ENCODE measurements at regions not wholly inside any gene's neighbourhood (a gene's known extent, or its start where the extent isn't known, plus 50 kb on each side); places are given as distances from the start of the nearest gene placed in this dataset.

DNA sequence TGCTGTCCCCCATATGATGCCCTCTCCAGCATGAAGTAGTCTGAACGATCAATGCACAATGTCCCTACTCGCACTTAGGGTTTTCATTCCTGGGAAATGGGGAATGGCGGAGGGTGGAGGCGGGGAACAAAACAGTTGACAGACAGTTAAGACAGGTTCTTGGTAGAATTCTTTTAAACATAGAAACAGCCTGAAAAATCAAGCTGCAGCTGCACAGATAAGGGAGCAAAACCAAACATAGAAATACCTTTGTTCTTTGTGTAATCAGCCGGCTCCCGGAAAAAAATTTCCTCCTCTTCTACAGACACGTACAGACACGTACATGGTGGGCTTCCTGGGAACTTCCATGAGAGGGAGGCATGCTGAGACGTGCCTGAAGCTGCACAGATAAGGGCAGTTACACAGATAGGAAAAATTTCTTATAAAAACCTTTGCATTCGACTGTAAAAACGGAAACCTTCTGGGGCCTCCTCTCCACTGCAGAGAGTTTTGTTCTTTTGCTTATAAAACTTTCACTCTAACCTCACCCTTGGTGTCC lies 662.4 kb upstream of the PTPRD start:
- no peak for DNase-seq (ENCODE audit: low read depth in 3 of 3, low spot score in 2 of 3)

DNA sequence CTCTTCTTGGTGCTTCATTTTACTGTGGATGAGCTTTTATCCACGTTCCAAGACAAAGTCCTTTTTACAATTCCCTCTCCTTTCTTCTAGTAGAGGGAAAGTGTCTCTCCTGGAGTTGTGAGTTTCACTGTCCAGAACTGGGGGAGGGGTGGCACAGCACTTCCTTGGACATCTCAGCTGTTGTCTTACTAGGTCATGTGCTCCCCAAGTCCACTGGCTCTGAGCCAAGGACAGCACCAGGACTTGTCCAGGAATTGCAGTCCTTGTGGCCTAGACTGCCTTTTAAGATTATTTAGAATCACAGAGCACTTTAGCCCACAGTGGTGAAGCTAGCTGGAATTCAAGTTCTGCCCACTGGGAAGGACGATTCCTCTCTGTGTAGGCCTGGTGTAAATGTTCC lies 700.2 kb upstream of the PTPRD start:
- peak in 1 of 3 donors; percentile 4 for DNase-seq (ENCODE audit: low read depth in 3 of 3, low spot score in 2 of 3)

DNA sequence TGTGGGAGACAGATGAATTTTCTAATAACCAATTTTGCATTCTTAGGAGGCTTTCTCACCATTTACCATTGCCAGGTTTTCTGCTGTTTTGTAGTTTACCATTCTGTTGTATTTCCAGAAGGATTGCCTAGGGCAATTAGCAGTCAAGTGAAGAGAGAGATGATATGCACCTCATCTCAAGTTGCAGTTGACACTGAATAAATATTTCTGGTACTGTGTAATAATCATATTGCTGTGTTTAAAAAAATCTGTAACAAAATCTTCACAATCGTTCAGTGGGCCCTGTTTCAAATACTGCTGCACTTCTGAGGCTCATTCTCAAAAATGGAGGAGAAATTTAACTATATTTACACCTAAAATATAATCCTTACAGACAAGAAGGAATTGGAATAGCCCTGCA lies 706.1 kb upstream of the PTPRD start:
- DNase-seq (ENCODE audit: low read depth in 3 of 3, low spot score in 2 of 3): no peak

DNA sequence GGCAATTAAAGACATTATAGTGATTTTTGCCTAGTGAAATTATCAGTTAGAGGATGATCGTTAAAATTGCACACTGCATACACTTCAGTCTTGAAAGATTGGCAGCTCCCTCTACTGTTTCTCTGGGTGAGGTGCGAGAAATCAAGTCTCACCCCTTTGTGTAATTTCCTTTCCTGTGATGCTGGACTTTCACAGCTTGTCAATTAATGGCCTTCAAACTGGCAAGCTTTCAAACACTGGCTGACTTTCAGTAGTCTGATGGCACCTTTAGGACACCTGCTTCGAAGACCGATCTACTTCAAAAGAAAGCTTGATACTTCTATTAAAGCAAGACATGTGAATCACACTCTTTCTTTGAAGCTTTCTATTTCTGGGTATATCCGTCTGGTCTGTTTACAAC lies 706.7 kb upstream of the PTPRD start:
- DNase-seq (ENCODE audit: low read depth in 3 of 3, low spot score in 2 of 3): peak in 1 of 3 donors; percentile 17

DNA sequence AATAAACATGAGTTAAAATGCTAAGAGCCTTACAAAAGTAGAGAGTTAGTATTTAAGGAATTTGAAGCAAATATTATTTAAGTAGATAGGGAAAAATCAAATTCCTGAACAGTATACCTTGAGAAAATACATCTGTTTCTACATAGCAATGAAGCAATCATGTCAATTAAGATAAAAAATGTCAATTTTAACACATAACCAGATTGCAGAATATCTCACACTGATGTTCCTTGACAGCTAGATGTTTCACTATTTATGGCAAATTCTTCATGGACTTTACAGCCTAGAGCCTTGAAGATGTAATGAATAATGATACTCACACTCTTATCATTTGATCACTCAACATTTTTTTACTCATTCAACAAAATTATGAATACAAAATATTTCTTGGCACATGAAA lies 708.2 kb upstream of the PTPRD start:
- DNase-seq (ENCODE audit: low read depth in 3 of 3, low spot score in 2 of 3): no peak

DNA sequence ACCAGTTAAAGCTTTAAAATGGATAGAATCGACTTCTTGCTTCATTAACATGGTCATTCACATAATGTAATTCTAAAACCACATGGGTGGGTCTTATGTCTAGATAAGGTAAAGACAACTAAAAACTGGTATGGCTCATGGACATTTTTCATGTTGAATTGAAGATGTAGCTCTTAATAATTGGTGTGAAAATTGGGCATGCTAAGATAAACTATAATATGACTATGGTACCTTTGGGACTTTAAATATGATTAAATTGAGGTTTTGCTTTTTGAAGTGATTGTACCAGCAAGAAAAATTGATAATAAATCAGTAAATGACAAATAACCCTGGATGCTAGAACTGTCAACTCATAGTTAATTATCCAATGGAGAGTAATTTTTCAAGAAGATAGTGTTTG lies 710.7 kb upstream of the PTPRD start:
- DNase-seq (ENCODE audit: low read depth in 3 of 3, low spot score in 2 of 3): no peak

DNA sequence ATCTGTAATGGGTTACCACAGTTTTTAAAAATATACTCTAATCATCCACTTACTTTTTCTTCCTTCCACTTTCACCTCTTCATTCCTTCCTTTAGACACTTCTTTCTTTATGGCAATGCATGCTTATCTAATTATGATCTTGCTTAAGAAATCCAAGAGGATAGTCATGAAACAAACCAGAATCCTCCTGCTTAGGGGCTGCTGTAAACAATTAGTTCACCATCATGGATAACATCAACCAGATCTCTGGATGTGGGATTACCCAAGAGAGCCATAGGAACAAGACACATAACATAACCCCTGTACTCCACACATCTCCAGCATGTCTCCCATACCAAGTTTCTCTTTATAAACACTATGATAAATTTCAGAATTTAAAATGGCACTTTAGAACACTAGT lies 713.4 kb upstream of the PTPRD start:
- DNase-seq (ENCODE audit: low read depth in 3 of 3, low spot score in 2 of 3): no peak

DNA sequence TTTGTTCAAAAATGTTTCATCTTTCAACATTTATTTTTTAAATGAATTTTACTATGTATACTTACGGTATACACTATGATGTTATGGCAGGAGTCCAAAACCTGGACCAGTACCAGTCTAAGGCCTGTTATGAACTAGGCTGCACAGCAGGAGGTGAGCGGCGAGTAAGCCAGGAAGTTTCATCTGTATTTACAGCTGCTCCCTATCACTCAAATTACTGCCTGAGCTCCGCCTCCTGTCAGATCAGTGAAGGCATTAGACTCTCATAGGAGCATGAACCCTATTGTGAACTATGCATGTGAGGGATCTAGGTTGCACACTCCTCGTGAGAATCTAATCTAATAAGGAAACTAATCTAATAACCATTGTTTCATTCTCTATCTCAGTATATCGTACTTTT lies 715.5 kb upstream of the PTPRD start:
- no peak for DNase-seq (ENCODE audit: low read depth in 3 of 3, low spot score in 2 of 3)

DNA sequence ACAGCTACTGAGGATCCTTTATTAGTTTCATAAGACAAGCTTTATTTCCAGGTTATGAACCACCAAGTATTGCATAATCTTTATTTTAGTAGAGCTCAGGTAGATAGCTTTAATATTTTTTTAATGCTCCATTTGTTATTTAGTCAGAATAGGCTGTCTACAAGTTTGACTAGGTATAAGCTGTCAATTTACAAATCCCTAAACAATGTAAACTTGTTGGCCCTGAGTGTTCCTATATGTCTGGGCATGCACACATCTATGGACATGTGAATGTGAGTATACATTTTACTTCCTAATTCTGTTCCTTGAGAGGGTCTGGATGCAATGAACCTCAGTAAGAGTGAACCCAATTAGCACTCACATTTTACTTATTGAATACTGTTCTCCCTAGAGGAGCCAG lies 722.2 kb upstream of the PTPRD start:
- DNase-seq (ENCODE audit: low read depth in 3 of 3, low spot score in 2 of 3): no peak

DNA sequence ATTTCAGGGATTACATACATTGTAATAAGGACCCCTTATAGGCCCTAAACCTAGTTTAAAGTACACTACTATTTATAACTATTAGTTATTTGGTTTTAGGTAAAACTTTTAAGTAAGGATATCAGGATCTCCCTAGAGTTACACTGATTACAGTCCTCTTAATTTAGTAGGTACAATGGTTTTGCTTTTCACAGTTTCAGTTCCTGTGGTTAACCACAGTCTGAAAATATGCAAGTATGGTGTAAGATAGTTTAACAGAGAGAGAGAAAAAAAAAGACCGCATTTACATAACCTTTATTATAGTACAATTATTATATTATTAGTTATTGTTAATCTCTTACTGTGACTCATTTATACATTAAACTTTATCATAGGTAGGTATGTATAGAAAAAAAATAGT lies 725.3 kb upstream of the PTPRD start:
- DNase-seq (ENCODE audit: low read depth in 3 of 3, low spot score in 2 of 3): no peak

DNA sequence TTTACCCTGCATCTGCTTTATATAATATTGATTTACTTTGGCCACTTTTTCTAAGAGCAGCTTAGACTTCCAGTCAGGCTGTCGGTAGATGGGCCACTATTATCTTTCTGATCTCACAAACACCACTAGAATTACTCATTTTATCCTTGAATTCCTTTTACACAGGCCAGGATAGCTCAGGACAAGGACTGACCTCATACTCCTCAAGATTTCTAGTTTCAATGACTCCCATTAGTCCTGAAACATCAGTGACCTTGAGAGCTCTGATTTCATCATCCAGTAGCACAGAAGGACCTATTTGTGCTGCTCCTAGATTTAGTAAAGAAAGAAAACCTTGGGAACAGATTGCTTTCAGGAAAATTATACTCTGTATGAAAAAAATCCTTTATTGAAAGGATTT lies 727.9 kb upstream of the PTPRD start:
- no peak for DNase-seq (ENCODE audit: low read depth in 3 of 3, low spot score in 2 of 3)

DNA sequence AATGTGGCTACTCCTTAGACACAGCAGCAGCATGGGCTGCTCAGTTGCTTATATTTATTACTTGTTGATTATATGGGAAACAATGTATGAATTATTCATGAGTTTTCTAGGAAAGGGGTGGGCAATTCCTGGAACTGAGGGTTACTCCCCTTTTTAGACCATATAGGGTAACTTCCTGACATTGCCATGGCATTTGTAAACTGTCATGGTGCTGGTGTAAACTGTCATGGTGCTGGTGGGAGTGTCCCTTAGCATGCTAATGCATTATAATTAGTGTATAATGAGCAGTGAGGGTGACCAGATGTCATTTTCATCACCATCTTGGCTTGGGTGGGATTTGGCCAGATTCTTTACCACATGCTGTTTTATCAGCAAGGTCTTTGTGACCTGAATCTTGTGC lies 734.6 kb upstream of the PTPRD start:
- no peak for DNase-seq (ENCODE audit: low read depth in 3 of 3, low spot score in 2 of 3)

DNA sequence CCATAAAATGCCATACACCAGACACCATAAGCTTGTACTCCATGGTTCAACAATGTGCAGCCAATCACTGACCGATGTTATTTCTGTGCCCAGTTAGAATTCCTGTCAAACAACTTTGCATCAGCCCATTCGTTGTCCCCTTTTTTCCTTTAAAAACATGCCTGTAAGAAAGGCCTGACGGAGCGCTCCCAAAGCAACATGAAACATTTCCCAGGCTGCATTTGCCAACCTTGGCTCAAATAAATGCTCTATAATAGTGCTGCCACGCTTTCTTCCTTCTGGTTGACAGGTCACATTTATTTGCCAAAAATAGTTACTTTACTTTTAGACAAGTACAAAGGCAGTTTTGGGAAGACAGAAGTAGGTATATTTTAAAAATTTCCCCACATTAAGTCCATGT lies 735.6 kb upstream of the PTPRD start:
- DNase-seq (ENCODE audit: low read depth in 3 of 3, low spot score in 2 of 3): no peak

DNA sequence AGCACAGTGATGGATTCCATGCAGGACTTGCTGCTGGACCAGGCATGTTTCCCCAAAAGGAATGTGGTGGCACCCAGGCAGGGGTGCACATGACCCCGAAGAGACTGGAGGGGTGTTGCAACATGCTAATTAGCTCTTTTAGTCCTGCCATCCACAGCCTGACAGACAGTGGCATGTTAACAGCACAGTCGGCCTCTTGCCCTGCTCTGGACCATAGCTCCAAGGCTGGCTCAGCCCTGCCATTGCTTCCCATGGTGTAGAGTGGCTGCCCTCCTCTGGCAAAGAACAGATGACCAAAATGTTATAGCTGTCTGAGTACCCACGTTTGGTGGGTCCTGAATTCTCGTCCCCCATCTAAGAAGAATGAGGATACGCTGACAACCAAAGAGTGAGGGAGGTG lies 736.4 kb upstream of the PTPRD start:
- DNase-seq (ENCODE audit: low read depth in 3 of 3, low spot score in 2 of 3): no peak

DNA sequence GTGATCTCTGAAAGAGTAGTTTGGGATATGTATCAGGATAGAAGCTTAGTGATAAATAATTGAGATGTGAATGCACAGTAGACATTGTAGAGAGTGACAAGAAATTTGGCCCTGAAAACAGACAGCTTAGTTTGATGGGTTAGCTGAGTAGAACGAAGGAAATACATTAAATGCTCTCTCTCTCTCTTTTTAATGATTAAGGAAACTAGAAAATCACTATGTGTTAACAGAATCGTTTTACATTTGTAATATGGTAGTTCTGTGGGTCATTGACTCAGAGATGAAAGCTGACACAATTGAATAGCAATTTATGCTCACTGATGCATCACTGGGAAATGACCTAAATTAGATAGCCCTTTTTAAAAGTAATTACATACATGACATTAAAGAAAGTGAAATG lies 739.8 kb upstream of the PTPRD start:
- no peak for DNase-seq (ENCODE audit: low read depth in 3 of 3, low spot score in 2 of 3)

DNA sequence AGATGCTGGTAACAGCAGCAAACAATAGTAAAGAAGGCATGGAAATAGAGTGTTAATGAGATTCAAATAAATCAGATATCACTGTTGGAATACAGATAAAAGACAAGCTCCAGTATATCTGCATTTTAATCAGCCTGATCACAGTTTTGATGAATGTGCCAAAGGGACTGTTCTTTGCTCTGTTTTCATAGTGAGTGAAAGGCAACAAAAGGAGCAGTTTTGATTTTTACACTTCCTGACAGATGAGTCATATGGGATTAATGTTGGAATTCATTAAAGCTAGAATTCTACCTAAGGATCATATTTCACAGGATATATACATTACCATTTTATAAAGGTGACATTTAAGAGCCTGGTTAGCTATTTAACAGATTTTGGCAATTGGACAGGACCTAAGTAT lies 743.3 kb upstream of the PTPRD start:
- no peak for DNase-seq (ENCODE audit: low read depth in 3 of 3, low spot score in 2 of 3)

DNA sequence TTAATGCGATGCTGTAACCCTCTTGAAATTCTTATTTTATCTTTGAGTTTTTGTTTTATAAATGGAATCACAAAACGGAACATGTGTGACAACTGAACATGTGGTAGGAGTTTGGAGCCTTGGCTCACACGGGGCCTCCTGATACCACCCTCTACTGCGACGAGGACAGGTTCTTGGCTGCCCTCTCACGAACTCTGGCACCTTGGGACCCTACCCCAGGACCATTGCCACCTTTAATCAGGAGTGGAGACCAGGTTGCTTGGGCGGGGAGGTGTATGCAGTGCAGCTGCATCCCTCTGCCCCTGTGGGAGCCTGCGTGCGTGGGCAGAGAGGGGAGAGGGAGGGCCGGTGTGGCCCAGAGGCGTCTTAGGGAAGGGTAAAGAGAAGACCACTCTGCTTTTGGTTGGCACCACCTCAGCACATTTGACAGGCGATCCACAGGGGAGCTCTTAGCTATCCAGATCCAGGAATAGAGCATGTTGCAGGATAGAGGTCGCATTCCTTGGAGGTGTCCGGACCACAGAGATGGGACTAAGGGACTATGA lies 753.9 kb upstream of the PTPRD start:
- no peak for DNase-seq (ENCODE audit: low read depth in 3 of 3, low spot score in 2 of 3)

DNA sequence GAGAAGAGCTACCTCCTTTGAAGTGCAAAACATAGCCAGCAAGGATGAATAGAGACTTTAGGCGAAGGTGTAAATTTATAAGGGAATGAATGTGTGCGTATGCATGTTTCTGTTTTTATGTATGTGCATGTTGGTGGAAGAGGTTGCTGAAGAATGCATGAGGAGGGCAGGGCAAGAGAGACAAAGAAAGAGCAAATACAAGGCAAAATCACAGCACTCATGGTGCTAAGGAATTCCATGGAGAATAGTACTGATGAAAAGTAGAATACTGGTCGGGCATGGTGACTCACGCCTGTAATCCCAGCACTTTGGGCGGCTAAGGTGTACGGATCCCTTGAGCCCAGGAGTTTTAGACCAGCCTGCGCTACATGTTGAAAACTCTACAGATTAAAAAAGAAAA lies 762.1 kb upstream of the PTPRD start:
- DNase-seq (ENCODE audit: low read depth in 3 of 3, low spot score in 2 of 3): no peak

DNA sequence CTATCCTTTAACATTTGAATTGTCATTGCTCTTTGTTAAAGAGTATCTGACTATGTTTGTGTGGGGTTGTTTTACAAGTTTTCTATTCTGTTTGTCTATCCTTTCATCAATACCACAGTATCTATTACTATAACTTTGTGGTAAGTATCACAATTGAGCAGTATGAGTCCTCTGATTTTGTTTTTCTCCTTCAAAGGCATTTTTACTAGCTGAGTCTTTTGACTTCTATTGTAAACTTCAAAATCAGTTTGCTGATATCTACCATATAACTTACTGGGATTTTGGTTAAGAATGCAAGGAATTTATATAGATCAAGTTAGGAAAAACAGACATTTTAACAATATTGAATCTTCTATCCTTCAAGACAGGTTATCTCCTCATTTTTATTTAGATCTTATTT lies 789.8 kb upstream of the PTPRD start:
- no peak for DNase-seq (ENCODE audit: low read depth in 3 of 3, low spot score in 2 of 3)

DNA sequence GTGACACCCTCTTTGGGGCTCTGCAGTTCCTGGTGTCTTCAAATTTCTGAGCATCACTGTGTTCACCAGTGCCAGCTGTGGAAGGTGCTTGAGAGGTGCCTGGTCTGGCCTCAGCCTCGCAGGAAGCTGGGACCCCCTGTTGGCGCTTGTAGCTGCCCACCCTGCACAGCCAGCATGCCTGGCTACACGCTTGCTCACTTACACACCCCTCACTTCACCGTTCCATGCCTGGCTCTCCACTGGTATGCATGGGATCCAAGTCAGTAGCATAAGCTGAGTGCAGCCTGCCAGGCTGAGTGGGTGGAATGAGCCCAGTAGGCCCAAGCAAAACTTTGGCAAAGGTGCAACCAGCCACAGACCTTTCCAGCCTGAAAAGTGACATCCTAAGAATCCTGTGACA lies 801.4 kb upstream of the PTPRD start:
- no peak for DNase-seq (ENCODE audit: low read depth in 3 of 3, low spot score in 2 of 3)

DNA sequence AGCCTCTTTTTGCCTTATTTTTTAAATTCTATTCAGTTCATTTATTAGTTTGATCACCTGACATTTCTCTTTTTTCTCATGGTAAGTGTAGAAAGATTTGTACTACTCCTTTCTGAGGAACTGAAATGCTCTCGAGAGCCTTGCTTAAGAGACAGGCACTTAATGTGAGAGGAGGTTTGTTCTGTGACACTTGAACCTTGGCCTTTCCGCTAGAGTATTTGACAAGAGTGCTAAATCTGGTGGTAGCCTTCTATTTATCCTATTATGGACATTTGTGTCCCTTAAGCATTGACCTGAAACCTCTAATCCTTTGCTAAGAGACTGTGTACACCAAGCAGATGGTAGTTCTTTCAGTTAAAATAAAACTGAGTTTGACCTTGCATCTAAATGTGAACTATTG lies 805.0 kb upstream of the PTPRD start:
- no peak for DNase-seq (ENCODE audit: low read depth in 3 of 3, low spot score in 2 of 3)

DNA sequence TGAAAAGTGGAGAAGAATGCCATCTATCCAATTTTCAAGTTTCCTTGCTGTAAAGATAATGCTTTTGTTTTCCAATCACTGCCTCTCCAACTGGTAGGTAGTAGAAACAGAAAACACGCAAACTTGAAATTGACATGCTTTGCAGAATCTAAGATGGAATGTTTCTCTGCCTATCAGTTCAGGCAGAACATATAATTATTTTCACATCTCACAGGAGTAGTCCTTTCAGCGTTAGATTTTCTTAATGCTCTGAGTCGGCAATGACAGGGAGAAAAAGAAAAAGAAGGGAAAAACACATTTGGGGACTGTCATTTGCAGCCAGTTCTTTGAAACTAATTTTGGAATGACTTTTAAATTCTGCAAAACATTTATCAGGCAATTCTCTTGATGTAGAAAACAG lies 818.7 kb upstream of the PTPRD start:
- DNase-seq (ENCODE audit: low read depth in 3 of 3, low spot score in 2 of 3): no peak

DNA sequence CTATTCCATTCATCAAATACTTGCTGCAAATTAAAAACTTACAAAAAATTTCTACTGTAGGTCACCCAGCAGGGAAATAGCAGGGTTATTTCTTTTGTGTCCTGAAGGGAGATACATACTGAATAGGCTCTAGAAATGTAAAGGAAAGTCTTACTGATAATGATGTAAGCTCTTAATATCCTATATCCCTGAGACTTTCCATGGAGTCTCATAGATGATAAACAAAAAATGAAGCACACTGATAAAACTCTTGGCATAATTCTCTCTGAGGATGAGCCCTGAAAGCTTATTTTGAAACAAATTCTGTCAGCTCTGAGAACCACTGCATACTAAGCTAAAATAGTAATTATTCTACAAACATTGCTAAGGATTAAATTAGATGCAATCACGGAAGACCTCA lies 819.6 kb upstream of the PTPRD start:
- DNase-seq (ENCODE audit: low read depth in 3 of 3, low spot score in 2 of 3): no peak

DNA sequence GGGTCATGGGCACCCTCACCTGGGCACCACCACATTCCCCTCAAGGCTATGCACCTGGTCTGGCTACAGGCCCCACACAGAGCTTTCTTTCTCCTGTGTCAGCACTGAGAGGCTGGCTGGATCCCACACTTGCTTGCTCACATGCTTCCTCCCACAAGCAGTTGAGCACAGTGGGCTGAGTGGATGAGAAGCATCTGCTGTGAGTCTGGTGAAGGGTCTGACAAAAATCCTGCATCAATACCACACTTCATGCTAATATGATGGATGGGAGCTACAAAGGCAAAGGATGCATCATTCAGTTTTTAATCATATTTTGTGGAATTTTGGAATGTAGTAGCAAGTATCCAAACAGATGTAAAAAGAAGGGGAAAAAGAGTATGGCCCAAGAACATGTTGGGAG lies 830.8 kb upstream of the PTPRD start:
- DNase-seq (ENCODE audit: low read depth in 3 of 3, low spot score in 2 of 3): no peak

All from right renal cortex interstitium (tissue), 3 donors.